HG02610 (cell line): ENCODE measurements at regions not wholly inside any gene's neighbourhood (a gene's known extent, or its start where the extent isn't known, plus 50 kb on each side); places are given as distances from the start of the nearest gene placed in this dataset.

Experiments
- ATAC-seq: cut with Tn5 transposase; IDR thresholded peaks from one replicate; pipeline ENCODE4 v1.9.1; 2021; ENCODE audit warnings: mild to moderate bottlenecking, moderate library complexity; ENCODE audit not compliant: unreplicated experiment

- ATAC-seq, result no peak
These were observed 266.8 kb downstream of the MAT2B start for GRCh38 chr5:163772241-163772640.

GRCh38 chr5:163772644-163773043 lies 267.2 kb downstream of the MAT2B start:
- ATAC-seq, result no peak

- ATAC-seq, result no peak
These were observed 267.8 kb downstream of the MAT2B start for GRCh38 chr5:163773226-163773625.

- no peak for ATAC-seq
These were observed 284.5 kb downstream of the MAT2B start for GRCh38 chr5:163789870-163790269.

- ATAC-seq, result no peak
These were observed 285.1 kb downstream of the MAT2B start for GRCh38 chr5:163790497-163790896.

- ATAC-seq, result no peak
These were observed 289.6 kb downstream of the MAT2B start for GRCh38 chr5:163794993-163795392.

- no peak for ATAC-seq
These were observed 302.4 kb downstream of the MAT2B start for GRCh38 chr5:163807781-163808180.

- ATAC-seq, result no peak
These were observed 304.1 kb downstream of the MAT2B start for GRCh38 chr5:163809473-163809872.

- ATAC-seq, result no peak
These were observed 308.5 kb downstream of the MAT2B start for GRCh38 chr5:163813900-163814299.

GRCh38 chr5:163815240-163815791 lies 309.9 kb downstream of the MAT2B start:
- ATAC-seq, result no peak

- ATAC-seq, result no peak
These were observed 315.7 kb downstream of the MAT2B start for GRCh38 chr5:163821142-163821541.

- no peak for ATAC-seq
These were observed 317.1 kb downstream of the MAT2B start for GRCh38 chr5:163822548-163822947.

- no peak for ATAC-seq
These were observed 320.2 kb downstream of the MAT2B start for GRCh38 chr5:163825661-163826060.

GRCh38 chr5:163826201-163826600 lies 320.8 kb downstream of the MAT2B start:
- no peak for ATAC-seq

- no peak for ATAC-seq
These were observed 326.7 kb downstream of the MAT2B start for GRCh38 chr5:163832155-163832554.

GRCh38 chr5:163838738-163839137 lies 333.3 kb downstream of the MAT2B start:
- ATAC-seq, result no peak

- no peak for ATAC-seq
These were observed 341.1 kb downstream of the MAT2B start for GRCh38 chr5:163846512-163846911.

GRCh38 chr5:163855754-163856153 lies 350.3 kb downstream of the MAT2B start:
- ATAC-seq, result no peak

GRCh38 chr5:163861670-163862069 lies 356.3 kb downstream of the MAT2B start:
- no peak for ATAC-seq

- ATAC-seq, result no peak
These were observed 361.9 kb downstream of the MAT2B start for GRCh38 chr5:163867324-163867723.

GRCh38 chr5:163867738-163868137 lies 362.3 kb downstream of the MAT2B start:
- no peak for ATAC-seq

GRCh38 chr5:163869581-163869980 lies 364.2 kb downstream of the MAT2B start:
- no peak for ATAC-seq

GRCh38 chr5:163870441-163870840 lies 365.0 kb downstream of the MAT2B start:
- ATAC-seq, result no peak
